ENCODE measurements at regions not wholly inside any gene's neighbourhood (a gene's known extent, or its start where the extent isn't known, plus 50 kb on each side); places are given as distances from the start of the nearest gene placed in this dataset.

- TF ChIP-seq POLR2A (IDR thresholded peaks at IDR 0.05) = no peak
- no peak for TF ChIP-seq CTCF (IDR thresholded peaks at IDR 0.05)
- H3K27me3 ChIP-seq = no peaks in the 10 kb centered on the region
- no peak overlapping the region for H3K4me3 ChIP-seq
- DNase-seq = no peak
- H3K27ac ChIP-seq = no peak overlapping the region
- H3K4me1 ChIP-seq = no peaks in the 10 kb centered on the region
- no peaks in the 10 kb centered on the region for H3K9me3 ChIP-seq
- no peaks in the 10 kb centered on the region for H3K36me3 ChIP-seq
Observed at GRCh38 chr6:165715428-165715827, 52.4 kb upstream of the PDE10A start.

- H3K9me3 ChIP-seq = no peaks in the 10 kb centered on the region
- no peak overlapping the region for H3K4me3 ChIP-seq
- no peaks in the 10 kb centered on the region for H3K4me1 ChIP-seq
- TF ChIP-seq CTCF (IDR thresholded peaks at IDR 0.05) (no peak), POLR2A (IDR thresholded peaks at IDR 0.05) (no peak)
- no peaks in the 10 kb centered on the region for H3K36me3 ChIP-seq
- DNase-seq = no peak
- no peaks in the 10 kb centered on the region for H3K27me3 ChIP-seq
- no peak overlapping the region for H3K27ac ChIP-seq
Observed at GRCh38 chr6:165714907-165715306, 51.9 kb upstream of the PDE10A start.

DNA sequence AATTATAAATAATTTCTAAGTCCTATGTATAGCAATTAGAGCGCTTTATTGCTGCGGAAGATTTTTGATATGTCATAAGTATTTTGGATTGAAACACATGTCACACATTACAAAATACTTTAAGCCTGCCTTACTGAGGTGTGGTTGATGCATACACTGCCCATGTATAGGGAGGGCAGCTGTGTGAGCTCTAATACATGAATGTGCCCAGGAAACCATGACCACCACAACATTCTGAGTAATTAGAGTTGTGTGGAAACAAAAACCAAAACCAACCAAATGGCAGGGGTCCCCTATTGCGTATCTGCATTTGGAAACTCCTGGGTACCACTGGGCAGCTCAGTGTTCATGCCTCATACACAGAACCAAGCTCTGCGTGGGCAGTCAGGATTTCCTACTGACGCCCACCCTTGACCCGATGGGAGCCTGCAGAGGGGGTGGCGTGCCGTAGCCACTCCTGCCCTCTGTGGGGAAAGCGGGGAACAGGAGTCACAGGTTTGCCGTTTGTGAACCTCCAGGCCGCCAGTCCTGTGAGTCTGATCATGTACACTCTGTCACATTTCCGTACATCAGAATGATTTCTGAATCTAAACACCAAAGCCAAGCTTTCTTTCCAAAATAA is 50.9 kb upstream of the PDE10A start:
- H3K36me3 ChIP-seq = no peaks in the 10 kb centered on the region
- no peak overlapping the region for H3K4me3 ChIP-seq
- no peak for DNase-seq
- H3K4me1 ChIP-seq = no peaks in the 10 kb centered on the region
- TF ChIP-seq CTCF (IDR thresholded peaks at IDR 0.05) = no peak
- H3K27ac ChIP-seq = no peak overlapping the region
- H3K27me3 ChIP-seq = no peaks in the 10 kb centered on the region
- no peaks in the 10 kb centered on the region for H3K9me3 ChIP-seq

Small RNA genes lying in the stretch of these regions (small RNA-seq; reads per million reads assigned to genes)
- gene RNU6-730P = 0 reads per million in 2 donors
